Gastroesophageal sphincter (tissue), 3 donors: ENCODE measurements at regions not wholly inside any gene's neighbourhood (a gene's known extent, or its start where the extent isn't known, plus 50 kb on each side); places are given as distances from the start of the nearest gene placed in this dataset.

Experiments
- POLR2A ChIP-seq, 2 donors: fragments of 450-650 bp; IDR thresholded peaks; one replicate each; pipeline ENCODE4 v1.6.1; 2017; ENCODE audit warnings: antibody characterized with exemption in 2 of 2, mild to moderate bottlenecking in 2 of 2, moderate library complexity in 1 of 2
- TF ChIP-seq, protein P1 (sequence below), 4 experiments: fragments of 200-600 bp in 2 of 4; fragments of 450-650 bp in 2 of 4; sonication (generic) in 1 of 4; IDR thresholded peaks; one replicate each; pipeline ENCODE4 v1.5.1; 2017 to 2019; ENCODE audit warnings: antibody characterized with exemption in 4 of 4, mild to moderate bottlenecking in 2 of 4, moderate library complexity in 2 of 4

DNA sequence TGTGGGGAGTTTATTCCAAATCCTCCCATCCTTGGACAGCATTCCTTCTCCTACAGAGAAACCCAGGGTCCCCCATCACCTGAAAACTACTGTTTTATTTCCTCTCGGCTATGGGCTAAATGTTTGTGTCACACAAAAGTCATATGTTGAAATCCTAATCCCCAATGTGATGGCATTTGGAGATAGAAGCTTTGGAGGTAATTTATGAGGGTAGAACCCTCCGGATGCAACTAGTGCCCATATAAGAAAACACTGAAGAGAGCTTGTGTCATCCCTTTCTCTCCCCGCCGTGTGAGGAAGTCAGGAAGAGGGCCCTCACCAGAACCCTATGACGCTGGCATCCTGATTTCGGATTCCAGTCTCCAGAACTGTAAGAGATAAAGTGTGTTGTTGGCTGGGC lies 127.8 kb upstream of the NOCT start:
- no peak for TF ChIP-seq POLR2A (IDR thresholded peaks at IDR 0.05)
- TF ChIP-seq, protein P1, sequence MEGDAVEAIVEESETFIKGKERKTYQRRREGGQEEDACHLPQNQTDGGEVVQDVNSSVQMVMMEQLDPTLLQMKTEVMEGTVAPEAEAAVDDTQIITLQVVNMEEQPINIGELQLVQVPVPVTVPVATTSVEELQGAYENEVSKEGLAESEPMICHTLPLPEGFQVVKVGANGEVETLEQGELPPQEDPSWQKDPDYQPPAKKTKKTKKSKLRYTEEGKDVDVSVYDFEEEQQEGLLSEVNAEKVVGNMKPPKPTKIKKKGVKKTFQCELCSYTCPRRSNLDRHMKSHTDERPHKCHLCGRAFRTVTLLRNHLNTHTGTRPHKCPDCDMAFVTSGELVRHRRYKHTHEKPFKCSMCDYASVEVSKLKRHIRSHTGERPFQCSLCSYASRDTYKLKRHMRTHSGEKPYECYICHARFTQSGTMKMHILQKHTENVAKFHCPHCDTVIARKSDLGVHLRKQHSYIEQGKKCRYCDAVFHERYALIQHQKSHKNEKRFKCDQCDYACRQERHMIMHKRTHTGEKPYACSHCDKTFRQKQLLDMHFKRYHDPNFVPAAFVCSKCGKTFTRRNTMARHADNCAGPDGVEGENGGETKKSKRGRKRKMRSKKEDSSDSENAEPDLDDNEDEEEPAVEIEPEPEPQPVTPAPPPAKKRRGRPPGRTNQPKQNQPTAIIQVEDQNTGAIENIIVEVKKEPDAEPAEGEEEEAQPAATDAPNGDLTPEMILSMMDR (IDR thresholded peaks at IDR 0.05) = no peak
